IPS-15b (cell line): ENCODE measurements at regions not wholly inside any gene's neighbourhood (a gene's known extent, or its start where the extent isn't known, plus 50 kb on each side); places are given as distances from the start of the nearest gene placed in this dataset.

Source experiments
- H3K27me3 ChIP-seq: one replicate; pipeline ENCODE4 v1.6.1; 2013; ENCODE audit warnings: low read length; ENCODE audit not compliant: control insufficient read depth, insufficient read depth
- H3K36me3 ChIP-seq: one replicate; pipeline ENCODE4 v1.6.1; 2013; ENCODE audit warnings: low read length; ENCODE audit not compliant: control insufficient read depth, insufficient read depth
- H3K4me1 ChIP-seq: one replicate; pipeline ENCODE4 v1.6.1; 2013; ENCODE audit warnings: mild to moderate bottlenecking, low read length; ENCODE audit not compliant: control insufficient read depth, insufficient read depth
- H3K4me3 ChIP-seq: one replicate; pipeline ENCODE4 v1.5.1; 2013; ENCODE audit warnings: low read depth, low read length
- H3K9ac ChIP-seq: one replicate; pipeline ENCODE4 v1.6.1; 2013; ENCODE audit warnings: low read depth, mild to moderate bottlenecking, low read length
- H3K9me3 ChIP-seq: one replicate; pipeline ENCODE4 v1.6.1; 2013; ENCODE audit warnings: mild to moderate bottlenecking, low read length; ENCODE audit not compliant: control insufficient read depth, insufficient read depth

DNA sequence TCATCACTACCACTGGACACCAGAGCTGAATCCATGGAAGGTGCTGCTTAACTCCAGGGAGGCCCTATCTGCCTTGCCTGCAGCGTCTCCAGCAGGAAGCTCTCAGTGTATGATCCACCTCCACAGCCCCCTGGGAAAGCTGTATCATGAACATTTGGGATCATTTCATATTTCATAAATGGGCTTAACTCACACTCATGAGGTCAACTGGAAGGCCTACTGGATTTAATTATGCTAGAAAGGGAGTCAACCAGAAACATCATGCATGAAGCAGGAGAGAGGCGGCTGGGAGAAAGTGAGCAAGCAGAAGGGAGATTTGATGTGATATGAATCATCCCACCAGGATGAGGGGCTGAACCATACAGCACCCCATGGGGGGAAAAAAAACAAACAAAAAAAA, 537.7 kb downstream of the TNS1 start:
- H3K4me3 ChIP-seq = no peak overlapping the region
- H3K36me3 ChIP-seq = no peaks in the 10 kb centered on the region
- H3K4me1 ChIP-seq = no peaks in the 10 kb centered on the region
- H3K9ac ChIP-seq = no peak overlapping the region
- H3K9me3 ChIP-seq = no peaks in the 10 kb centered on the region
- no peaks in the 10 kb centered on the region for H3K27me3 ChIP-seq

DNA sequence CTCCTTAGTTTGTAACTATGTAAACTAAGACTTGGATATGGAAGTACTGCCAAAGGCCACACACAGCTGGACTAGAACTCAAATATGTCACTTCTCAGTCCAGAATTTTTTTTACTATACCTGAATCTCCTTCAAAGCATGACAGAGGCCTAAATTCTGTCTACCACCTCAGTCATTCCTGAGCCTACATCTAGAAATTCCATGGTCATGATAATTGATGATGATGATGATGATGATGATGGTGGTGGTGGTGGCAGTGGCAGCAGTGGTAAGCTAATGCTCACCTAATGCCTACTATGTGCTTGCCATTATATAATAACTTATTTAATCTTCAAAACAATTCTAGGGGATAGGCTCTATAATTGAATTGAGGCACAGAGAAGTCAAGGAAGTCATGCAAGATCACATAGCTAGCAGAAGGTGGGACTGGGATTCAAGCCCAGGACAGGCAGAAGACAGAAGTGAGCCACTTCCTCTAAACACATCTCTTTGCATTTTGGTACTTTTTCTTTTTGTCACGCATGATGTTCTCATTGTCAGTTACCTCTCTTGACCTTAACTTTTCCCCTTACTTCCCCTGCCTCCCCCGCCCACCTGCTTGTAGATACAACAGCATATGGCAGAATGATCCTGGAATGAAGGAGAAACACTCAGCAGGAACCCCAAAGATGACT, 539.3 kb downstream of the TNS1 start:
- Histone ChIP-seq H3K27me3 (no peaks in the 10 kb centered on the region), H3K9ac (no peak overlapping the region), H3K36me3 (no peaks in the 10 kb centered on the region), H3K9me3 (no peaks in the 10 kb centered on the region), H3K4me3 (no peak overlapping the region), H3K4me1 (no peaks in the 10 kb centered on the region)

DNA sequence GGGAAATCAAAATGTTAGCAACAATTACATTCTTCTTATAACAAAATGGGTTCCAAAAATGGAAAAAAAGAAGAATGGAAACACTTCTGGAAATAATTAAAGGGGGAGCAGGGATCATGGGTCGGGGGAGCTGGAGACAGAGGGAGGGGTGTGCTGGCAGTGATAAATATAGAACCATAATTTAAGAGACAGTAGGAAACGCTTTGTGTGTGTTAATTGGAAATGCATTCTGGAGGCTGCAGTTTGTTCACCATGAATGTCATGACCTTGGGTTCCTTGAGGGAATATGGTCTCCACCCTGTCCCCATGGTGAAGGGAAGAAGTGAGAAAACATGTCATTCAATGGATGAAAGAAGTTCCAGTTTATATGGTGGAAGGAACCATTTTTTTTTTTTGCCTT, 540.7 kb downstream of the TNS1 start:
- Histone ChIP-seq H3K36me3 (no peaks in the 10 kb centered on the region), H3K4me3 (no peak overlapping the region), H3K9me3 (no peaks in the 10 kb centered on the region), H3K9ac (no peak overlapping the region), H3K4me1 (no peaks in the 10 kb centered on the region), H3K27me3 (no peaks in the 10 kb centered on the region)

DNA sequence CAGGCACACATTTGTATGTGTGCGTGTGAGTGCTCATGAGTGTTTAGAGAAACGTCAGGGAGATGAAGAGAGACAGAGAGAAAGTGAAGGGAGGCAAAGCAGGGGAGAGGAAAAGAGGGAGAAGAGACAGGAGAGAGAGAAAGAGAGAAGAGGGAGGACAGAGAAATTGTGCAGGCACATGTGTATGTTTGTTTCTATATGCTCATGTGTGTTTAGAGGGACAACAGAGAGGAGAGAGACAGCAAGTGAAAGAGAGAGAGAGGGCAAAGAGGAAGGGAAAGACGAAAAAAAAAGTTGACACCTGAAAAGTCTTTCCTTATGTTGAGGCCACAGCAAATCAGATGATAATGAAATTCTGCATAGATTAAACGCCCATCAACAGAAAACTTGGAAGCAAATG, 541.1 kb downstream of the TNS1 start:
- no peaks in the 10 kb centered on the region for H3K4me1 ChIP-seq
- no peak overlapping the region for H3K9ac ChIP-seq
- no peaks in the 10 kb centered on the region for H3K27me3 ChIP-seq
- H3K4me3 ChIP-seq = no peak overlapping the region
- H3K9me3 ChIP-seq = no peaks in the 10 kb centered on the region
- H3K36me3 ChIP-seq = no peaks in the 10 kb centered on the region

DNA sequence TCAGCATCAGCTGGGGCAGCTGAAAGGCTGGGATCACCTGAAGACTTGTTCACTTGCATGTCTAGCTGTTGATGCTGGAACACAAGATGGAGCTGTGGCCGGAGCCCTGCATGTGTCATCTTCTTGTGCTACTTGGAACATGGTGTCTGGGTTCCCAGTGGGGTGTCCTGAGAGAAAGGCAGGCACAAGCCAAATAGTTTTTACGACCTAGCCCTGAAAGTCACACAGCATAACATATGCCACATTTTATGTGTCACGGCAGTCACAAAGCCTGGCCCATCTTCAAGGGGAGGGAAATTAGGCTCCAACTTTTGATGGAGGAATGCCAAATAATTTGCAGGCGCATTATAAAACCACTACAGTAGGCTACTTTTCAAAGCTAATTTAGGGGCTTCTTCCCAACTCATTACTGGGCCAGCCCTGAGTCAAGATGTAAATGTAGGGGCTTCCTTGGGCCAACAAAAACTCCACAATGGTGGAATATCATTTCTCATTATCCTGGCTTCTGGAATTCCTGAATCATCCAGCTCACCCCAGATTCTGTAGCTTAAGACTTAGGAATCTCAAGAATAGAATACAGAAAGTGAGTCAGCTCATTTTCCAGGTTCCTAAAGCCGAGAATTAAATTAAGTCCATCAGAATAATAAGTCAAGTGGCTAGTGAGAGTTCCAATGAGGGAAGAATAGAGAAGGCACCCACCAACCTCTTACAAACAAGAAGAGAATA, 543.0 kb downstream of the TNS1 start:
- Histone ChIP-seq H3K27me3 (no peaks in the 10 kb centered on the region), H3K4me1 (no peaks in the 10 kb centered on the region), H3K36me3 (no peaks in the 10 kb centered on the region), H3K4me3 (no peak overlapping the region), H3K9me3 (no peaks in the 10 kb centered on the region), H3K9ac (no peak overlapping the region)

DNA sequence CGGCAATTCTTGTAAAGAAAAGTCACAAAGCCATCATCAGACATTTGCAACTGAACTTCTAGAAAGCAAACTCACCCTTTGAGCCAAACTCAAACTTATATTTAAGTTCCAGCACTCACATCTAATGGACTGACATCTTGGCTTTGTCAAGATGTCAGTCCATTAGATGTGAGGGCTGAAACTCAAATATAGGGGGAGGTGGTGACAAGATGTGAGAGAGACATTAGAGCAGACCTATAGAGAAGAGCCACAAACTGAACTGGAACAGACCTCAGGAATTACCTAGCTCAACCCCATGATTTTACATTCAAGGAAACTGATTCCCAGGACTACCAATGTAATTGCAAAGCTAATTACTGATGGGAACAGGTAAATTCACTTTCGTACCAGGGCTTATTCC, 543.8 kb downstream of the TNS1 start:
- H3K4me1 ChIP-seq = no peaks in the 10 kb centered on the region
- no peaks in the 10 kb centered on the region for H3K36me3 ChIP-seq
- H3K9ac ChIP-seq = no peak overlapping the region
- H3K27me3 ChIP-seq = no peaks in the 10 kb centered on the region
- no peaks in the 10 kb centered on the region for H3K9me3 ChIP-seq
- H3K4me3 ChIP-seq = no peak overlapping the region

DNA sequence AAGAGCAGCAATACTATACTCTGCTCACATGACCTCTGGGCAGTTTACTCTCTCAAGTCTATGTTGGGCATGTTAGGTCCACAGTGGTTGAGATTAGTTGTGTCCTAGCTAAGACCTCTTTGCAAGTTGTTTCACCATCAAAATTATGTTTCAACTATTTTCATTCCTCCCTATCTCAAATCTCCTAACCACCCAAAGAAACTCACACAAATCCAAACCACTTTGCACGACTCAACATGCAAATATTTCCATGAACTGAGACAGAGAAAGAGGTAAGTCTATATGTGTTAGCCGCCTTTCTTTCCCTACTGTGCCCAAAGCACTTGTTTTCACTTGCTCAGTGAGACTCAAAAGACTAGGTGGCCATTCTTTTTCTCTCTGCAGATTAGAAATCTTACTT, 546.8 kb downstream of the TNS1 start:
- Histone ChIP-seq H3K36me3 (no peaks in the 10 kb centered on the region), H3K27me3 (no peaks in the 10 kb centered on the region)

DNA sequence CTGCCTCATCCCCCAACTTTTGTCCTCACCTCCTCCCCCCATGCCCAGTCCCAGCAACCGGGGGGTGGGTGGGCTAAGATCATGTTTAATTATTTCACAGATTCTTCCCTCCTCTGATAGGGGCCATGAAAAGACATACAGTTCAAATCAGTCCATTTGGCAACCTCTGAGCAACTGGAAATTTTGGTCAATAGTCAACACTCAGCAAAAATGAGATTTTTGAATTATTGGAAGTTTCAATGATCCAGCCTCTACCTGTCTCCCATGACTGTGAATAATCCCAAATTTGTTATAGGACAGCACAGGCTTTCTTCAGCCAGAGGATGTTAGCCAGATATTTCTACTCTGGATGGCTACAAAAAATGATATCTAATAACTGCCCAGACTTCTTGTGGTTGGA, 549.9 kb downstream of the TNS1 start:
- H3K9me3 ChIP-seq = no peaks in the 10 kb centered on the region
- no peaks in the 10 kb centered on the region for H3K36me3 ChIP-seq
- no peak overlapping the region for H3K4me3 ChIP-seq
- no peaks in the 10 kb centered on the region for H3K27me3 ChIP-seq
- no peak overlapping the region for H3K9ac ChIP-seq
- H3K4me1 ChIP-seq = no peaks in the 10 kb centered on the region

More for the DNA sequence above, 546.8 kb downstream of the TNS1 start:
- Histone ChIP-seq H3K9me3 (no peaks in the 10 kb centered on the region), H3K4me3 (no peak overlapping the region), H3K4me1 (no peaks in the 10 kb centered on the region), H3K9ac (no peak overlapping the region)

DNA sequence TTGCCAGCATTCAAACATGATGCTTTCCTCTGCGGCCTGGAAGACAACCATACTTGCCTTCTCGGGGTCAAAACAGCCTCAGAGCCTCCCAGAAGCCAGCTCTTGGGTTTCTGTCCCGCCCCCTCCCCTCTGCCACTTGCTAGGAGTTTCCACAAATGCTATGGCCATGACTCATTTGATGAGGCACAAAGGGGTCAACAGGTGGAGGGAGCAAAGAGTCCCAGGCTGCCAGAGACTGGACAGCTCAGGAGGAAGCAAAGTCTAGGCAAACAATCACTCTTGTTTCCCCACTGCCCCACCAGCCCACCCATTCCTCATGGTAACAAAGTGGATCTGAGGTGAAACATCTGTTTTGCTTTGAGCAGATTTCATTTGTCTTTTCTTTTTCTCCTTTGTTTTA, 551.1 kb downstream of the TNS1 start:
- Histone ChIP-seq H3K27me3 (no peaks in the 10 kb centered on the region), H3K36me3 (no peaks in the 10 kb centered on the region), H3K9me3 (no peaks in the 10 kb centered on the region), H3K4me1 (no peaks in the 10 kb centered on the region), H3K9ac (no peak overlapping the region), H3K4me3 (no peak overlapping the region)

DNA sequence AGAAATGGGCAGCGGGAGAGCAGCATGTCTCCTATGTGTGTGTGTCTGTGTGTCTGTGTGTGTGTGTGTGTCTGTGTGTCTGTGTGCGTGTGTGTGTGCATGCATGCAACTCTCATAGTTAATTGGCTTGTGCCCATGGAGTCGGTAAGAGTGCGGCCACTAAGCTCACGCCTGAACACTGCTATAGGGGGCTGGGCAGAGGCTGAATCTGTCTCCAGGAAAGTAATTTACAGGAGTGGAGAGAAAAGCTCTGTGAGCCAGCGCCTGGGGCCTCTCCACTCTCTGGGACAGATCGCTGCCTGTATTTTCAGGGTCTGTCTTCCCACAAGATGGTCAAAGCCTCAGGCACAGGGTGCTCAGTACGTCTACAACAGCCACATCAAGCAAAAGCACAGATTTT, 553.4 kb downstream of the TNS1 start:
- H3K4me3 ChIP-seq = no peak overlapping the region
- H3K9ac ChIP-seq = no peak overlapping the region
- no peaks in the 10 kb centered on the region for H3K9me3 ChIP-seq
- no peaks in the 10 kb centered on the region for H3K36me3 ChIP-seq
- no peaks in the 10 kb centered on the region for H3K27me3 ChIP-seq
- no peaks in the 10 kb centered on the region for H3K4me1 ChIP-seq

DNA sequence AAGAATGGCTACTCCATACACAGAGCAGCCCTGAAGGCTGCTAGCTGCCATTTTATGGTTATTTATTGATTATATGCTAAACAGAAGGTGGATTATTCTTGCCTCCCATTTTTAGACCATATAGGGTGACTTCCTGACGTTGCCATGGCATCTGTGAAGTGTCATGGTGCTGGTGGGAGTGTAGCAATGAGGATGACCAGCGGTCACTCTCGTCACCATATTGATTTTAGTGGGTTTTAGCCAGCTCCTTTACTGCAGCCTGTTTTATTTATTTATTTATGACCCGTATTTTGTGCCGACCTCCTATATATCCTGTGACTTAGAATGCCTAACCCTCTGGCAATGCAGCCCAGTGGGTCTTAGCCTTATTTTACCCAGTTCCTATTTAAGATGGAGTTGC, 553.9 kb downstream of the TNS1 start:
- Histone ChIP-seq H3K9ac (no peak overlapping the region), H3K9me3 (no peaks in the 10 kb centered on the region), H3K4me3 (no peak overlapping the region), H3K4me1 (no peaks in the 10 kb centered on the region), H3K27me3 (no peaks in the 10 kb centered on the region), H3K36me3 (no peaks in the 10 kb centered on the region)

DNA sequence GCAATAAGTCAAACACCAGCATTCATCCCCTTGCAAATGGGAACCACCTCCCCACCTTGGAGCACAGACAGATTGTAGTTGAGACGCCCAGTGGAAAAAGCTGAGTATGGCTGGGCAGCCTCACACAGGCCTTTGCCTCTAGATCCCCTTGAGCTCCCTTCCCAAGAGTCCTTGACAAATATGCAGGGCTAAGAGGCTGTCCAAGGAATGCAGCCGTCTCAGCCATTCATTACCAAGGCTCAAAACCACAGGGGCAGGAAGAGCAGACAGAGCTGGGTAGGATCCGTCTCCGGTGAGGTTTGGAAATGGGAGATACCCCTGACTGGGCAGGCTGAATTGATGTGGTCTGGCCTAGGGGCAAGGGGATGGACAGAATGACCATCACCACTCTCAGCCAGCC, 557.1 kb downstream of the TNS1 start:
- Histone ChIP-seq H3K9ac (no peak overlapping the region), H3K27me3 (no peaks in the 10 kb centered on the region), H3K9me3 (no peaks in the 10 kb centered on the region), H3K36me3 (no peaks in the 10 kb centered on the region), H3K4me3 (no peak overlapping the region), H3K4me1 (no peaks in the 10 kb centered on the region)
